Loucy (cell line): ENCODE measurements at regions not wholly inside any gene's neighbourhood (a gene's known extent, or its start where the extent isn't known, plus 50 kb on each side); places are given as distances from the start of the nearest gene placed in this dataset.
"Not testable (repeated sequence)": the region's sequence is repeated elsewhere in the genome, so short reads cannot be mapped to it uniquely, and the experiment has no call there.

Experiments used
- H2AFZ ChIP-seq: fragments of 200-600 bp; sonication (generic); 2 replicates; pipeline ENCODE4 v1.6.0; 2016; ENCODE audit warnings: antibody characterized with exemption, mild to moderate bottlenecking, low read length, moderate library complexity
- H3F3A ChIP-seq: fragments of 200-600 bp; 2 replicates; pipeline ENCODE4 v1.6.0; 2016; ENCODE audit warnings: antibody characterized with exemption, low read depth, mild to moderate bottlenecking
- H3K27me3 ChIP-seq: fragments of 200-600 bp; sonication (generic); 2 replicates; pipeline ENCODE4 v1.6.1; 2014; ENCODE audit warnings: low read length, mild to moderate bottlenecking; ENCODE audit not compliant: insufficient read depth, poor library complexity, severe bottlenecking
- H3K36me3 ChIP-seq: fragments of 200-600 bp; sonication (generic); 2 replicates; pipeline ENCODE4 v1.6.1; 2016; ENCODE audit warnings: low read length; ENCODE audit not compliant: insufficient read depth
- H3K4me1 ChIP-seq: fragments of 200-600 bp; sonication (generic); 2 replicates; pipeline ENCODE4 v1.5.1; 2014; ENCODE audit warnings: low read length, mild to moderate bottlenecking; ENCODE audit not compliant: insufficient read depth, poor library complexity, severe bottlenecking
- H3K4me2 ChIP-seq: fragments of 200-600 bp; sonication (generic); 2 replicates; pipeline ENCODE4 v1.6.0; 2014; ENCODE audit warnings: antibody characterized with exemption, low read length, low read depth, mild to moderate bottlenecking; ENCODE audit not compliant: poor library complexity, severe bottlenecking
- H3K4me3 ChIP-seq: fragments of 200-600 bp; sonication (generic); 2 replicates; pipeline ENCODE4 v1.5.1; 2014; ENCODE audit warnings: low read length, mild to moderate bottlenecking, mixed read lengths; ENCODE audit not compliant: poor library complexity, severe bottlenecking
- H3K79me2 ChIP-seq: fragments of 200-600 bp; sonication (generic); 2 replicates; pipeline ENCODE4 v1.6.1; 2014; ENCODE audit warnings: low read length; ENCODE audit not compliant: insufficient read depth
- H3K9ac ChIP-seq: fragments of 200-600 bp; sonication (generic); 2 replicates; pipeline ENCODE4 v1.6.0; 2014; ENCODE audit warnings: mild to moderate bottlenecking, low read depth, low read length, moderate library complexity; ENCODE audit not compliant: poor library complexity, severe bottlenecking
- H3K9me2 ChIP-seq: fragments of 200-600 bp; sonication (generic); replicated peaks from 2 replicates; pipeline ENCODE4 v1.6.1; 2016; ENCODE audit warnings: low read depth, low read length, mixed read lengths
- H3K9me3 ChIP-seq: fragments of 200-600 bp; sonication (generic); 2 replicates; pipeline ENCODE4 v1.6.1; 2014; ENCODE audit warnings: mild to moderate bottlenecking, antibody characterized with exemption, low read length, low read depth; ENCODE audit not compliant: insufficient read depth
- H4K20me1 ChIP-seq: fragments of 200-600 bp; sonication (generic); 2 replicates; pipeline ENCODE4 v1.6.0; 2014; ENCODE audit warnings: antibody characterized with exemption, low read length, mild to moderate bottlenecking; ENCODE audit not compliant: insufficient read depth, poor library complexity, severe bottlenecking
- CTCF ChIP-seq: fragments of 200-600 bp; sonication (generic); conservative IDR thresholded peaks from 2 replicates; pipeline ENCODE4 v1.5.1; 2014; ENCODE audit warnings: mild to moderate bottlenecking, antibody characterized with exemption, low read length
- EZH2phosphoT487 ChIP-seq: fragments of 200-600 bp; IDR thresholded peaks from 2 replicates; pipeline ENCODE4 v1.6.1; 2018; ENCODE audit warnings: antibody characterized with exemption, mild to moderate bottlenecking, moderate library complexity, borderline replicate concordance

- no peaks in the 10 kb centered on the region for H3K9me3 ChIP-seq
- TF ChIP-seq EZH2phosphoT487, result no peak
- no peak overlapping the region for H3K4me2 ChIP-seq
- H4K20me1 ChIP-seq, result no peaks in the 10 kb centered on the region
- H3K4me3 ChIP-seq, result no peak overlapping the region
- H3F3A ChIP-seq, result no peaks in the 10 kb centered on the region
- no peak overlapping the region for H3K9ac ChIP-seq
- H3K4me1 ChIP-seq, result no peaks in the 10 kb centered on the region
- H3K9me2 ChIP-seq, result no peaks in the 10 kb centered on the region
- no peaks in the 10 kb centered on the region for H3K79me2 ChIP-seq
- H2AFZ ChIP-seq, result no peak overlapping the region
- H3K27me3 ChIP-seq, result no peaks in the 10 kb centered on the region
- no peaks in the 10 kb centered on the region for H3K36me3 ChIP-seq
These were observed 300.9 kb downstream of the BCOR start for GRCh38 chrX:39796856-39797255.

GRCh38 chrX:39798488-39798887 is 299.3 kb downstream of the BCOR start:
- not testable (repeated sequence) for H3K9me2 ChIP-seq, H3K4me2 ChIP-seq, H2AFZ ChIP-seq, H4K20me1 ChIP-seq, H3K36me3 ChIP-seq, H3F3A ChIP-seq, H3K4me1 ChIP-seq, H3K79me2 ChIP-seq, H3K4me3 ChIP-seq, H3K9ac ChIP-seq, H3K27me3 ChIP-seq, H3K9me3 ChIP-seq

GRCh38 chrX:39802354-39802753 is 295.4 kb downstream of the BCOR start:
- Histone ChIP-seq H3F3A (no peaks in the 10 kb centered on the region), H3K9ac (no peak overlapping the region), H3K9me2 (no peaks in the 10 kb centered on the region), H3K27me3 (no peaks in the 10 kb centered on the region), H3K36me3 (no peaks in the 10 kb centered on the region), H3K4me2 (no peak overlapping the region), H3K4me1 (no peaks in the 10 kb centered on the region), H4K20me1 (no peaks in the 10 kb centered on the region), H3K79me2 (no peaks in the 10 kb centered on the region), H3K4me3 (no peak overlapping the region), H3K9me3 (no peaks in the 10 kb centered on the region), H2AFZ (no peak overlapping the region)
- no peak for TF ChIP-seq EZH2phosphoT487
- no peak for TF ChIP-seq CTCF

- no peak overlapping the region for H3K9ac ChIP-seq
- H3K9me2 ChIP-seq, result no peaks in the 10 kb centered on the region
- no peaks in the 10 kb centered on the region for H3K36me3 ChIP-seq
- H3K9me3 ChIP-seq, result no peaks in the 10 kb centered on the region
- no peaks in the 10 kb centered on the region for H3K79me2 ChIP-seq
- H3K27me3 ChIP-seq, result no peaks in the 10 kb centered on the region
- no peak overlapping the region for H3K4me2 ChIP-seq
- no peaks in the 10 kb centered on the region for H4K20me1 ChIP-seq
- H3K4me1 ChIP-seq, result no peaks in the 10 kb centered on the region
- TF ChIP-seq CTCF (no peak), EZH2phosphoT487 (no peak)
- H3F3A ChIP-seq, result no peaks in the 10 kb centered on the region
- H2AFZ ChIP-seq, result no peak overlapping the region
- no peak overlapping the region for H3K4me3 ChIP-seq
These were observed 294.9 kb downstream of the BCOR start for GRCh38 chrX:39802908-39803307.
